ENCODE measurements at regions not wholly inside any gene's neighbourhood (a gene's known extent, or its start where the extent isn't known, plus 50 kb on each side); places are given as distances from the start of the nearest gene placed in this dataset.

DNA sequence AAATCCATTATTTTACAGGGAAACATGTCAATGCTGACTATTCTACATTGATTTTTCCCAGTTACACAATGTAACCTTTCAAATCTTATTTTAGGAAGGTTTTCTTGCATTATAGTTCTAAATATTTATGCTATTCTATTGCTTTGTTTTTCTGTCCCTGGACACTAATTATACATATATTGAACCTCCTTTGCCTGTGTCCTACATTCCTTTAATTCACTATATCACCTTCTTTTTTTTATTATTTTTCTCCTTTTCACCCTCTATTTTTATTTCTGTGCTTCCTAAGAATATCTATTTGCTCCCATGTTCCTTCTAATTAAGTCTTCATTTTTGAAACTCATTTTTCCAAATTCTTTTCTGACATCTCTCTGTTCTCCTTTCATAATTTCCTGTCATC is 259.2 kb downstream of the TJP1 start:
- TF ChIP-seq, protein P1, sequence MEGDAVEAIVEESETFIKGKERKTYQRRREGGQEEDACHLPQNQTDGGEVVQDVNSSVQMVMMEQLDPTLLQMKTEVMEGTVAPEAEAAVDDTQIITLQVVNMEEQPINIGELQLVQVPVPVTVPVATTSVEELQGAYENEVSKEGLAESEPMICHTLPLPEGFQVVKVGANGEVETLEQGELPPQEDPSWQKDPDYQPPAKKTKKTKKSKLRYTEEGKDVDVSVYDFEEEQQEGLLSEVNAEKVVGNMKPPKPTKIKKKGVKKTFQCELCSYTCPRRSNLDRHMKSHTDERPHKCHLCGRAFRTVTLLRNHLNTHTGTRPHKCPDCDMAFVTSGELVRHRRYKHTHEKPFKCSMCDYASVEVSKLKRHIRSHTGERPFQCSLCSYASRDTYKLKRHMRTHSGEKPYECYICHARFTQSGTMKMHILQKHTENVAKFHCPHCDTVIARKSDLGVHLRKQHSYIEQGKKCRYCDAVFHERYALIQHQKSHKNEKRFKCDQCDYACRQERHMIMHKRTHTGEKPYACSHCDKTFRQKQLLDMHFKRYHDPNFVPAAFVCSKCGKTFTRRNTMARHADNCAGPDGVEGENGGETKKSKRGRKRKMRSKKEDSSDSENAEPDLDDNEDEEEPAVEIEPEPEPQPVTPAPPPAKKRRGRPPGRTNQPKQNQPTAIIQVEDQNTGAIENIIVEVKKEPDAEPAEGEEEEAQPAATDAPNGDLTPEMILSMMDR (conservative IDR thresholded peaks at IDR 0.05 in 1 of 2, IDR thresholded peaks at IDR 0.05 in 1 of 2; ENCODE audit: low read depth in 1 of 2, low read length in 2 of 2), result no peak
- no peak for TF ChIP-seq EZH2 (IDR thresholded peaks at IDR 0.05; ENCODE audit: low read length, missing control alignments)

Data from fibroblast of lung (primary cell).